Activated CD8-positive, alpha-beta T cell treated with anti-CD3 and anti-CD28 coated beads for 36 hours (primary cell): ENCODE measurements at regions not wholly inside any gene's neighbourhood (a gene's known extent, or its start where the extent isn't known, plus 50 kb on each side); places are given as distances from the start of the nearest gene placed in this dataset.
"Not testable (repeated sequence)": the region's sequence is repeated elsewhere in the genome, so short reads cannot be mapped to it uniquely, and the experiment has no call there.

Source experiments
- ATAC-seq: fragments of 200-7000 bp; cut with Tn5 transposase; one replicate; pipeline ENCODE4 v1.10.0; 2021; ENCODE audit warnings: mild to moderate bottlenecking, moderate library complexity
- CTCF ChIA-PET: fragments of 350-600 bp; sonication (Branson Sonifier 250); formaldehyde crosslinking; loops from one replicate; lab custom pipeline; 2021; ENCODE audit warnings: antibody characterized with exemption; lab: Charles Lee
- POLR2A ChIA-PET: fragments of 350-600 bp; sonication (Branson Sonifier 250); formaldehyde crosslinking; loops from one replicate; lab custom pipeline; 2021; ENCODE audit warnings: antibody characterized with exemption; lab: Charles Lee
- DNase-seq: peaks from one replicate; pipeline ENCODE4 v3.0.0-alpha.2; 2020
- H3K27ac Mint-ChIP-seq: one replicate; pipeline ENCODE4 v1.8.0; 2021; ENCODE audit warnings: mild to moderate bottlenecking, mixed read lengths
- H3K27me3 Mint-ChIP-seq: one replicate; pipeline ENCODE4 v1.8.0; 2021; ENCODE audit warnings: mixed read lengths
- H3K36me3 Mint-ChIP-seq: one replicate; pipeline ENCODE4 v1.8.0; 2021; ENCODE audit warnings: low read depth, mixed read lengths
- H3K4me1 Mint-ChIP-seq: one replicate; pipeline ENCODE4 v1.8.0; 2021; ENCODE audit warnings: low read depth, mixed read lengths
- H3K4me3 Mint-ChIP-seq: one replicate; pipeline ENCODE4 v1.8.0; 2021; ENCODE audit warnings: mild to moderate bottlenecking, moderate library complexity, mixed read lengths
- H3K9me3 Mint-ChIP-seq: one replicate; pipeline ENCODE4 v1.8.0; 2021; ENCODE audit warnings: mixed read lengths
- intact Hi-C: fragments of 100-400 bp; cut with micrococcal nuclease; formaldehyde crosslinking; loops from one replicate; pipeline ENCODE4 v1.10.0; 2022
- TF ChIP-seq, protein P1 (sequence below): fragments of 200-600 bp; IDR thresholded peaks from one replicate; pipeline ENCODE4 v1.8.0; 2022; ENCODE audit warnings: antibody characterized with exemption, mild to moderate bottlenecking

GRCh38 chr1:48070396-48070750, 73.2 kb upstream of the TRABD2B start:
- ChIA-PET CTCF (no interaction called here), POLR2A (no interaction called here)
- H3K9me3 Mint-ChIP-seq = no peaks in the 10 kb centered on the region
- peaks cover 5% of the 10 kb centered on the region for H3K27me3 Mint-ChIP-seq
- H3K4me3 Mint-ChIP-seq = no peak overlapping the region
- TF ChIP-seq, protein P1, sequence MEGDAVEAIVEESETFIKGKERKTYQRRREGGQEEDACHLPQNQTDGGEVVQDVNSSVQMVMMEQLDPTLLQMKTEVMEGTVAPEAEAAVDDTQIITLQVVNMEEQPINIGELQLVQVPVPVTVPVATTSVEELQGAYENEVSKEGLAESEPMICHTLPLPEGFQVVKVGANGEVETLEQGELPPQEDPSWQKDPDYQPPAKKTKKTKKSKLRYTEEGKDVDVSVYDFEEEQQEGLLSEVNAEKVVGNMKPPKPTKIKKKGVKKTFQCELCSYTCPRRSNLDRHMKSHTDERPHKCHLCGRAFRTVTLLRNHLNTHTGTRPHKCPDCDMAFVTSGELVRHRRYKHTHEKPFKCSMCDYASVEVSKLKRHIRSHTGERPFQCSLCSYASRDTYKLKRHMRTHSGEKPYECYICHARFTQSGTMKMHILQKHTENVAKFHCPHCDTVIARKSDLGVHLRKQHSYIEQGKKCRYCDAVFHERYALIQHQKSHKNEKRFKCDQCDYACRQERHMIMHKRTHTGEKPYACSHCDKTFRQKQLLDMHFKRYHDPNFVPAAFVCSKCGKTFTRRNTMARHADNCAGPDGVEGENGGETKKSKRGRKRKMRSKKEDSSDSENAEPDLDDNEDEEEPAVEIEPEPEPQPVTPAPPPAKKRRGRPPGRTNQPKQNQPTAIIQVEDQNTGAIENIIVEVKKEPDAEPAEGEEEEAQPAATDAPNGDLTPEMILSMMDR = no peak
- ATAC-seq (no peak), DNase-seq (no peak)
- no peaks in the 10 kb centered on the region for H3K36me3 Mint-ChIP-seq
- no peaks in the 10 kb centered on the region for H3K4me1 Mint-ChIP-seq
- intact Hi-C loops = no loop called here
- H3K27ac Mint-ChIP-seq = no peak overlapping the region

GRCh38 chr1:48069662-48070395, 72.6 kb upstream of the TRABD2B start:
- Mint-ChIP-seq H3K4me3 (no peak overlapping the region), H3K4me1 (no peaks in the 10 kb centered on the region), H3K9me3 (no peaks in the 10 kb centered on the region), H3K27me3 (peaks cover 5% of the 10 kb centered on the region), H3K36me3 (no peaks in the 10 kb centered on the region), H3K27ac (no peak overlapping the region)
- ChIA-PET CTCF (no interaction called here), POLR2A (no interaction called here)
- DNase-seq = no peak
- intact Hi-C loops = no loop called here
- no peak for ATAC-seq
- TF ChIP-seq, protein P1 = no peak

DNA sequence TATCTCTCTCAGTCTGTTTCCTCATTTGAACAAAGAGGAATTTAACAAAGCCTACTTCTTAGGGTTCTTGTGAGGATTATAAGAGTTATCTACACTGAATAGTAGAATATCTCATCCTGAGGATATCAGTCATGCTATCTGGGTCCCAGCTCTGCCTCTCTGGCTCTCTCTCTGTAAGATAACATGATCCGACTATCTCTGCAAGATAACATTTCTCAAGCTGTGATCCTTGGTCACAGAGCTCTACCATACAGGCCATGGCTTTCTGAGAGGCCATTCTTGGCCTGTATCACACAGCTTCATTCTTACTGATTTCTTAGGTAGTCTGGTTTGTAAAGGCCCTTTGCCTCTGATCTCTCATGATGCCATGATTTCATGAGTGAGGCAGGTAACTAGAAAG, 71.0 kb upstream of the TRABD2B start:
- intact Hi-C loops = no loop called here
- Mint-ChIP-seq H3K4me1 (no peaks in the 10 kb centered on the region), H3K36me3 (no peaks in the 10 kb centered on the region), H3K4me3 (no peak overlapping the region), H3K27me3 (peaks cover 5% of the 10 kb centered on the region), H3K27ac (no peak overlapping the region), H3K9me3 (no peaks in the 10 kb centered on the region)
- CTCF ChIA-PET = interaction anchor here (1.0 kb wide), 1 partner anchor 26 kb away, joined by 5 read pairs; no protein-coding TSS in a partner anchor
- ATAC-seq = no peak
- TF ChIP-seq, protein P1 = no peak
- no peak for DNase-seq
- POLR2A ChIA-PET = no interaction called here

DNA sequence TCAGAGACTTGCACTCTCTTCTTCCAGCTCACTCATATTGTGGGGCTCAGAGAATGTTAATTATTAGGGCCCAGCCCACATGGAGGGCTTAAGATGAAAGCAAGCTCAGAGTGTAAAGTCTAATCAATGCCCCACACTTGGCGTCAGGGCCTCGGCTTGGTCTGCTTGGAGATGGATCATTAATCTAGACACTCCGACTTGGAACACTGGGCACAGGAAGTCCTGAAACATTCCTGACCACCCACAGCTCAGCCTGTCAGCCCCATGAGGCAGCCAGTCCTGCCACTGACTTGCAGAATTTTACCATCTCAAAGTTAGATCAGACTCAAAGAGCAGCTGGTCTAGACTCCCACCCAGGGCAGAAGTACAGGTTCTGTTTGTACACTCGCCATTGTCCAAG, 69.8 kb upstream of the TRABD2B start:
- CTCF ChIA-PET = interaction anchor here (1.1 kb wide), 1 partner anchor 13 kb away, joined by 4 read pairs; no protein-coding TSS in a partner anchor
- DNase-seq = no peak
- Mint-ChIP-seq H3K27ac (no peak overlapping the region), H3K9me3 (no peaks in the 10 kb centered on the region), H3K27me3 (no peaks in the 10 kb centered on the region), H3K4me3 (no peak overlapping the region), H3K36me3 (no peaks in the 10 kb centered on the region), H3K4me1 (no peaks in the 10 kb centered on the region)
- intact Hi-C loops = no loop called here
- no peak for ATAC-seq
- POLR2A ChIA-PET = interaction anchor here (1.1 kb wide), 1 partner anchor 9 kb away, joined by 5 read pairs; no protein-coding TSS in a partner anchor
- TF ChIP-seq, protein P1 = no peak

DNA sequence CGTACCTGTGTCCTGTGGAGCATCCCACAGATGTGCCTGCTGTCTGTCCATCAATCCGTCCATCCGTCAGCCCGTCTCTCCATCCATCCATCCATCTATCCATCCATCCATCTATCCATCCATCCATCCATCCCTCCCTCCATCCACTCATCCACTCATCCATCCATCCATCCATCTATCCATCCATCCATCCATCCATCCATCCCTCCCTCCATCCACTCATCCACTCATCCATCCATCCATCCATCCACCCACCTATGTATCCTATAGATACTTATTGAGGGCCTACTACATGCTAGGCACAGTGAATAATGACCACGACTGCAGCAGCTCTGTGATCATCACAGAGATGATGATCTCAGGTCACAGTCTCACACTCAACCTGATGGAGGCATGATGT, 67.5 kb upstream of the TRABD2B start:
- H3K36me3 Mint-ChIP-seq, H3K9me3 Mint-ChIP-seq, ATAC-seq, CTCF ChIA-PET, DNase-seq, POLR2A ChIA-PET, H3K4me3 Mint-ChIP-seq, H3K4me1 Mint-ChIP-seq, H3K27ac Mint-ChIP-seq, H3K27me3 Mint-ChIP-seq: not testable (repeated sequence)
- intact Hi-C loops = loop anchor here (5.0 kb wide), 1 partner anchor 67 kb away; the partner anchor contains the start of gene TRABD2B
